ENCODE measurements at regions not wholly inside any gene's neighbourhood (a gene's known extent, or its start where the extent isn't known, plus 50 kb on each side); places are given as distances from the start of the nearest gene placed in this dataset.

DNA sequence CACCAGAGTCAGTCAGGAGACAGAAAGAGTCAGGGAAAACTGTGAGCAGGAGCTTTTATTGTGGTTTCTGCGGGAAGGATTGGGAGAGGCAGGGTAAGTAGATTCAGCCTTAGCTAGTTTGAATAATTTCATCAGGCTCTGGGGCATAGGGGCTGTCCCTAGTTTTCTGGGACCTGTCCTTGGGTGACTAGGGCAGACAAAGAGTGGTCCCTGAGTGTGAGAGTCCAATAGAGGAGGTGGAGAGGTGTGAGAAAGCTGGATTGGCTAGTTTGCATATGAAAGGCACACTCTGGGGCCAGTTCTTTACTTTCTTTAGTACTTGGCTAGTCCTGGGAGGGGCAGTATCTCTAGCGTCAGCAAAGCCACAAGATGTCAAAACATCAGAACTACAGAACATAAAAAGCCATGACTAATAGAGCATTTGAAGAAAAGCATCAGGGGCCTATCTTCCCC, 255.6 kb downstream of the HS3ST3A1 start:
- Histone ChIP-seq H3K9ac (no peak overlapping the region), H3K4me2 (no peak overlapping the region), H3K27ac (no peak overlapping the region)

DNA sequence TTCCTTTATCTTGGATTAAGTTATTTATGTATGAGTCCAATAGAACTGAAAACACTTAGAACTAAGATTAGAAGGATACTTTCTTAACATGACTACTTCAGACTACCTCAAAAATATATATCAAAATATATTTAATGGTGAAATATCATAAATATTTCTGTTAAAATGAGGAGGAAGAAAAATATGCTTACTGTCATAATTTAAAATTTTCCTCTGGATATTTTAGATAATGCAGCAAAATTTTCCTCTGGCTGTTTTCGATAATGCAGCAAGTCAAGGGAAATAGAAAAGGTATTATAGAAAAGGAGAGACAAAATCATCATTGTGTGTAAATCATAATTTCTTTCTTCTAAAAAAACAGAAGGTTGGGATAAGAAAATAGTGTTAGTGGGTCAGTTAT, 263.3 kb downstream of the HS3ST3A1 start:
- Histone ChIP-seq H2AFZ (ENCODE audit: low read depth) (no peak overlapping the region), H3K4me2 (no peak overlapping the region), H3K27me3 (ENCODE audit: insufficient read depth, low read depth) (no peaks in the 10 kb centered on the region), H3K9ac (no peak overlapping the region), H3K79me2 (ENCODE audit: insufficient read depth, low read depth) (no peaks in the 10 kb centered on the region), H3K27ac (no peak overlapping the region), H4K20me1 (ENCODE audit: insufficient read depth) (no peaks in the 10 kb centered on the region), H3K4me1 (ENCODE audit: low read depth, poor library complexity, severe bottlenecking) (no peaks in the 10 kb centered on the region), H3K4me3 (IDR thresholded peaks at IDR 0.05; ENCODE audit: insufficient read depth, low read depth, low read length) (no peak overlapping the region), H3K36me3 (ENCODE audit: insufficient read depth) (no peaks in the 10 kb centered on the region)
- TF ChIP-seq, protein P1, sequence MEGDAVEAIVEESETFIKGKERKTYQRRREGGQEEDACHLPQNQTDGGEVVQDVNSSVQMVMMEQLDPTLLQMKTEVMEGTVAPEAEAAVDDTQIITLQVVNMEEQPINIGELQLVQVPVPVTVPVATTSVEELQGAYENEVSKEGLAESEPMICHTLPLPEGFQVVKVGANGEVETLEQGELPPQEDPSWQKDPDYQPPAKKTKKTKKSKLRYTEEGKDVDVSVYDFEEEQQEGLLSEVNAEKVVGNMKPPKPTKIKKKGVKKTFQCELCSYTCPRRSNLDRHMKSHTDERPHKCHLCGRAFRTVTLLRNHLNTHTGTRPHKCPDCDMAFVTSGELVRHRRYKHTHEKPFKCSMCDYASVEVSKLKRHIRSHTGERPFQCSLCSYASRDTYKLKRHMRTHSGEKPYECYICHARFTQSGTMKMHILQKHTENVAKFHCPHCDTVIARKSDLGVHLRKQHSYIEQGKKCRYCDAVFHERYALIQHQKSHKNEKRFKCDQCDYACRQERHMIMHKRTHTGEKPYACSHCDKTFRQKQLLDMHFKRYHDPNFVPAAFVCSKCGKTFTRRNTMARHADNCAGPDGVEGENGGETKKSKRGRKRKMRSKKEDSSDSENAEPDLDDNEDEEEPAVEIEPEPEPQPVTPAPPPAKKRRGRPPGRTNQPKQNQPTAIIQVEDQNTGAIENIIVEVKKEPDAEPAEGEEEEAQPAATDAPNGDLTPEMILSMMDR (conservative IDR thresholded peaks at IDR 0.05; ENCODE audit: low read depth, low read length) = no peak

More for the DNA sequence above, 255.6 kb downstream of the HS3ST3A1 start:
- Histone ChIP-seq H3K79me2 (ENCODE audit: insufficient read depth, low read depth) (no peaks in the 10 kb centered on the region), H3K27me3 (ENCODE audit: insufficient read depth, low read depth) (no peaks in the 10 kb centered on the region), H3K4me3 (IDR thresholded peaks at IDR 0.05; ENCODE audit: insufficient read depth, low read depth, low read length) (no peak overlapping the region), H2AFZ (ENCODE audit: low read depth) (no peak overlapping the region), H3K4me1 (ENCODE audit: low read depth, poor library complexity, severe bottlenecking) (no peaks in the 10 kb centered on the region), H4K20me1 (ENCODE audit: insufficient read depth) (no peaks in the 10 kb centered on the region), H3K36me3 (ENCODE audit: insufficient read depth) (no peaks in the 10 kb centered on the region)
- TF ChIP-seq, protein P1 (conservative IDR thresholded peaks at IDR 0.05; ENCODE audit: low read depth, low read length) = no peak

DNA sequence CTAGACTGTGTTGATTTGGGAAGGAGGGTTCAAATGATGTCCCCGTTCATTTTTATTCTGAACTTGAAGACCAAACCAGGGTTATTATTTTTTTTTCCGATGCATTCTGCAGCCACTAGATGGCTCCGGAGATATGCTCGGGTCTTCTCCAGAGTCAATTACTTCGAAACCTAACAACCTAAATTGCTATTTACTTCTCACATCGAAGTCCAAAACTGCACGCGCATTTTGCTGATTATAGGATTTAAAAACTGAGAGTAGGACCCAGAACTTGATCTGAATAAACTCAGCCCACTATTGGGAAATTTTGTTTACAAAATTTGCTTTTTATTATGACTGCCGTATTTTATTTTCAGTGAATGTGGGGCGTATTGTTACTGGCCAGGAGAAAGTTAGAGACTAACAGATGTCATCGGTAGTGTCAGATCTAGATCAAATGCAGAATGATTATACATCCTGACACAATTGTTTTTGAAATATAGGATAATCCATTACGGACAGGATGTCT, 263.8 kb downstream of the HS3ST3A1 start:
- no peak overlapping the region for H2AFZ ChIP-seq (ENCODE audit: low read depth)
- H3K4me3 ChIP-seq (IDR thresholded peaks at IDR 0.05; ENCODE audit: insufficient read depth, low read depth, low read length) = no peak overlapping the region
- H4K20me1 ChIP-seq (ENCODE audit: insufficient read depth) = no peaks in the 10 kb centered on the region
- H3K79me2 ChIP-seq (ENCODE audit: insufficient read depth, low read depth) = no peaks in the 10 kb centered on the region
- H3K9ac ChIP-seq = no peak overlapping the region
- H3K4me2 ChIP-seq = no peak overlapping the region
- H3K36me3 ChIP-seq (ENCODE audit: insufficient read depth) = no peaks in the 10 kb centered on the region
- H3K4me1 ChIP-seq (ENCODE audit: low read depth, poor library complexity, severe bottlenecking) = no peaks in the 10 kb centered on the region
- no peaks in the 10 kb centered on the region for H3K27me3 ChIP-seq (ENCODE audit: insufficient read depth, low read depth)
- TF ChIP-seq, protein P1 (conservative IDR thresholded peaks at IDR 0.05; ENCODE audit: low read depth, low read length) = peak; percentile 35
- no peak overlapping the region for H3K27ac ChIP-seq

DNA sequence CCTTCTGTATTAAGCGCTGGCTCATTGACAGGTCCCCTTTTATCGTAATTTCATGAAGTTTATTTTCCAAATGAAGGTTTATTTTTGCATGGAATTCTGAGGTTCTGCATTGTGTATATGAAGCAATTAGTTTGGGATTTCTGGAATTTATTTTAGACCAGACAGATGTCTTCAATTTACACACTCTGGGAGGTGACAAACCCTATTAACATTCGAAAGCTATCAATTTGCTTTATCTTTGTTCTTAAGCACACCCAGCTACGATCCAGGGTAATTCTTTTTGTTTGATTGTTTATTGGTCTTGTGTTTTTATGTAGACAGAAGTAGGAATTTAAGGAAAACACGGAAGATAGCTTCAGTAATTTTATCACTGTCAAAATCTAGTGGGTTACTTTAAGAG, 264.6 kb downstream of the HS3ST3A1 start:
- H3K9ac ChIP-seq = no peak overlapping the region
- no peak overlapping the region for H3K4me2 ChIP-seq
- no peak overlapping the region for H3K27ac ChIP-seq
- H3K4me3 ChIP-seq (IDR thresholded peaks at IDR 0.05; ENCODE audit: insufficient read depth, low read depth, low read length) = no peak overlapping the region
- no peaks in the 10 kb centered on the region for H3K27me3 ChIP-seq (ENCODE audit: insufficient read depth, low read depth)
- H3K36me3 ChIP-seq (ENCODE audit: insufficient read depth) = no peaks in the 10 kb centered on the region
- no peaks in the 10 kb centered on the region for H3K79me2 ChIP-seq (ENCODE audit: insufficient read depth, low read depth)
- TF ChIP-seq, protein P1 (conservative IDR thresholded peaks at IDR 0.05; ENCODE audit: low read depth, low read length) = no peak
- no peaks in the 10 kb centered on the region for H3K4me1 ChIP-seq (ENCODE audit: low read depth, poor library complexity, severe bottlenecking)
- H4K20me1 ChIP-seq (ENCODE audit: insufficient read depth) = no peaks in the 10 kb centered on the region
- no peak overlapping the region for H2AFZ ChIP-seq (ENCODE audit: low read depth)
